ENCODE measurements at regions not wholly inside any gene's neighbourhood (a gene's known extent, or its start where the extent isn't known, plus 50 kb on each side); places are given as distances from the start of the nearest gene placed in this dataset.

- no peak overlapping the region for H2AFZ ChIP-seq (ENCODE audit: low read depth, low read length)
- no peak for FAIRE-seq
- no peak for TF ChIP-seq JUN (IDR thresholded peaks at IDR 0.05; ENCODE audit: borderline replicate concordance, insufficient read depth, insufficient read length, low read depth)
- TF ChIP-seq MAX (IDR thresholded peaks at IDR 0.05; ENCODE audit: insufficient read depth, insufficient read length): no peak
- no peak for TF ChIP-seq POLR2AphosphoS5 (IDR thresholded peaks at IDR 0.05; ENCODE audit: insufficient read depth, low read depth, low read length)
- no peak for TF ChIP-seq MYC (IDR thresholded peaks at IDR 0.05; ENCODE audit: low read depth, low read length)
- no peak for TF ChIP-seq FOS (IDR thresholded peaks at IDR 0.05; ENCODE audit: borderline replicate concordance, insufficient read depth, low read length)
- TF ChIP-seq GATA2 (IDR thresholded peaks at IDR 0.05; ENCODE audit: insufficient read depth, insufficient read length, low read depth, low read length): no peak
- no peak for TF ChIP-seq POLR2A (IDR thresholded peaks at IDR 0.05; ENCODE audit: low read depth, low read length)
- TF ChIP-seq EZH2 (IDR thresholded peaks at IDR 0.05; ENCODE audit: borderline replicate concordance, low read depth, low read length, severe bottlenecking): no peak
- no peak for TF ChIP-seq CTCF (IDR thresholded peaks at IDR 0.05; ENCODE audit: extremely low read depth in 1 of 2, insufficient read depth in 1 of 2, low read depth in 1 of 2, low read length in 2 of 2)
Observed at GRCh38 chr7:130994378-130995115, 260.5 kb upstream of the KLF14 start.

More at GRCh38 chr7:130994378-130995115, 260.5 kb upstream of the KLF14 start:
- Histone ChIP-seq H3K9ac (replicated peaks; ENCODE audit: extremely low read depth, insufficient read depth, low read length) (no peak overlapping the region), H4K20me1 (replicated peaks; ENCODE audit: control insufficient read depth, extremely low read depth, insufficient read depth, low read length) (peaks cover 12% of the 10 kb centered on the region), H3K27me3 (ENCODE audit: control insufficient read depth in 2 of 2, insufficient read depth in 2 of 2, low read length in 2 of 2) (peaks cover 14 to 25% of the 10 kb centered on the region in 2 experiments), H3K4me3 (replicated peaks in 1 of 3; ENCODE audit: insufficient read depth in 1 of 3, low read depth in 1 of 3, low read length in 3 of 3) (no peak overlapping the region), H3K27ac (ENCODE audit: insufficient read depth, low read depth, low read length) (no peak overlapping the region), H3K36me3 (ENCODE audit: control insufficient read depth in 2 of 2, extremely low read depth in 1 of 2, insufficient read depth in 2 of 2, low read length in 2 of 2) (no peaks in the 10 kb centered on the region), H3K4me2 (ENCODE audit: insufficient read depth, low read length) (no peak overlapping the region), H3K9me1 (replicated peaks; ENCODE audit: control insufficient read depth, extremely low read depth, insufficient read depth, low read length) (no peaks in the 10 kb centered on the region), H3K79me2 (ENCODE audit: control insufficient read depth, insufficient read depth, low read length) (no peaks in the 10 kb centered on the region), H3K9me3 (replicated peaks; ENCODE audit: control insufficient read depth, insufficient read depth, low read length) (no peaks in the 10 kb centered on the region), H3K4me1 (ENCODE audit: control insufficient read depth, extremely low read depth, insufficient read depth, low read length) (peaks cover 14% of the 10 kb centered on the region)
- DNase-seq (ENCODE audit: low read depth, low spot score): no peak
- intact Hi-C loops (cut with micrococcal nuclease) (no loop called here), dilution Hi-C loops (cut with MboI; ENCODE audit: extremely low pct_ligation_motif_present, low sequenced_read_pairs) (no loop called here)
- BruUV-seq (replicated peaks): no TSS peak
- ChIA-PET POLR2A (no interaction called here), CTCF (interaction anchor here (1.0 to 3.0 kb wide), 5 partner anchors 10 to 98 kb away, joined by 3 to 23 read pairs (median 5); no protein-coding TSS in a partner anchor)
